ENCODE measurements at regions not wholly inside any gene's neighbourhood (a gene's known extent, or its start where the extent isn't known, plus 50 kb on each side); places are given as distances from the start of the nearest gene placed in this dataset.

DNA sequence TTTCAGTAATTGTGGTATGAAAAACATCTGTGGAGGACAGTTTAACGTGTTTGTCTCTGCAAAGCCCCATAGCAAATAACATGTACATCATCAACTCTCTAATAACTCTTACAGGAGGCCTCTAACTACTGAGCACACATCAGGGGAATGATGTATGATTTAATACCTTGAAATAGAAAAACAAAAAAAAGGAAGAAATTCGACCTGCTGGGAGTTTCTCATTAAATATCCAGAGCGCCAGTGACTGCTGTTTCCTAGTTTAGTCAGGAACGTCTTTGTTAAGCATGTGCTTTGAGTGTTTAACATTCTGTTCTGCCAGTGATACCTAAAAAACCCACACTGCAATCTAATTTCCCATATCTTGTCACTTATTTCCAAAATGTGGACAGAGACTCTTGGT lies 235.4 kb downstream of the PCDH20 start:
- no peak for DNase-seq
- Histone ChIP-seq H3K27ac (ENCODE audit: low read depth in 2 of 2, low read length in 1 of 2) (no peak overlapping the region), H3K36me3 (replicated peaks in 1 of 2; ENCODE audit: control insufficient read depth in 1 of 2, insufficient read depth in 2 of 2, low read length in 1 of 2) (no peaks in the 10 kb centered on the region), H3K27me3 (ENCODE audit: insufficient read depth) (no peaks in the 10 kb centered on the region), H2AFZ (ENCODE audit: low read depth) (no peak overlapping the region), H4K20me1 (ENCODE audit: insufficient read depth) (no peaks in the 10 kb centered on the region), H3F3A (replicated peaks; ENCODE audit: insufficient read depth) (no peaks in the 10 kb centered on the region), H3K9me2 (no peaks in the 10 kb centered on the region), H3K4me3 (ENCODE audit: low read depth in 2 of 2, low read length in 1 of 2) (no peak overlapping the region), H3K9ac (no peak overlapping the region), H3K4me2 (no peak overlapping the region), H3K4me1 (ENCODE audit: control insufficient read depth in 1 of 2, insufficient read depth in 2 of 2, low read depth in 1 of 2, low read length in 1 of 2) (no peaks in the 10 kb centered on the region), H3K79me2 (ENCODE audit: insufficient read depth) (no peaks in the 10 kb centered on the region), H3K9me3 (no peaks in the 10 kb centered on the region)
- TF ChIP-seq, protein P1, sequence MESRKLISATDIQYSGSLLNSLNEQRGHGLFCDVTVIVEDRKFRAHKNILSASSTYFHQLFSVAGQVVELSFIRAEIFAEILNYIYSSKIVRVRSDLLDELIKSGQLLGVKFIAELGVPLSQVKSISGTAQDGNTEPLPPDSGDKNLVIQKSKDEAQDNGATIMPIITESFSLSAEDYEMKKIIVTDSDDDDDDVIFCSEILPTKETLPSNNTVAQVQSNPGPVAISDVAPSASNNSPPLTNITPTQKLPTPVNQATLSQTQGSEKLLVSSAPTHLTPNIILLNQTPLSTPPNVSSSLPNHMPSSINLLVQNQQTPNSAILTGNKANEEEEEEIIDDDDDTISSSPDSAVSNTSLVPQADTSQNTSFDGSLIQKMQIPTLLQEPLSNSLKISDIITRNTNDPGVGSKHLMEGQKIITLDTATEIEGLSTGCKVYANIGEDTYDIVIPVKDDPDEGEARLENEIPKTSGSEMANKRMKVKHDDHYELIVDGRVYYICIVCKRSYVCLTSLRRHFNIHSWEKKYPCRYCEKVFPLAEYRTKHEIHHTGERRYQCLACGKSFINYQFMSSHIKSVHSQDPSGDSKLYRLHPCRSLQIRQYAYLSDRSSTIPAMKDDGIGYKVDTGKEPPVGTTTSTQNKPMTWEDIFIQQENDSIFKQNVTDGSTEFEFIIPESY (IDR thresholded peaks at IDR 0.05; ENCODE audit: borderline replicate concordance, low read depth), result no peak
- no peak for TF ChIP-seq POLR2AphosphoS5 (IDR thresholded peaks at IDR 0.05; ENCODE audit: low read depth, low read length)
- TF ChIP-seq TEAD4 (IDR thresholded peaks at IDR 0.05; ENCODE audit: borderline replicate concordance, insufficient read depth), result no peak
- TF ChIP-seq, protein P2, sequence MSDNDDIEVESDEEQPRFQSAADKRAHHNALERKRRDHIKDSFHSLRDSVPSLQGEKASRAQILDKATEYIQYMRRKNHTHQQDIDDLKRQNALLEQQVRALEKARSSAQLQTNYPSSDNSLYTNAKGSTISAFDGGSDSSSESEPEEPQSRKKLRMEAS (IDR thresholded peaks at IDR 0.05; ENCODE audit: low read depth), result no peak
- no peak for TF ChIP-seq SIN3A (IDR thresholded peaks at IDR 0.05; ENCODE audit: borderline replicate concordance, low read depth, low read length)
- no peak for TF ChIP-seq MEF2A (IDR thresholded peaks at IDR 0.05; ENCODE audit: borderline replicate concordance, low read depth)
- 26% methylated on average over 4 of the region's 4 CpGs for WGBS (ENCODE audit: low lambda C conversion rate)
- ChIA-PET CTCF (no interaction called here), POLR2A (no interaction called here)

DNA sequence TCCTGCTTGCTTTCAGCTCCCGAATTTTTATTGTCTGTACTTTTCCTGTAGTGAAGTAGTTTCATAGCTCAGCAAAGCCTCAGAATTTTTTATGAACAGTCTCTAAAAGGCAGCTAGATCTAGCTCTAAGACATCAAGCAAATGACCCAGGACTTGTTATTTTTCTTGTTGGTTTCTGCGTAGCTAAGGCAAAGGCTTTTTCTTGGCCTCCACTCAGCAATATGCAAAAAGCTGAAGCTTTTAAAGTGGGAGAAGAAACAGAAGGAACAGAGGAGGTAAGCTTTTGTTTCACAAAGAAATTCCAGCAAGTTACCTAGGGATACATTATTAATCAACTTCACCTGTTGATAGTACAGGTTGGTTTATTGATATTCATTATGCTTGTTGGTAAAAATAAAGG lies 235.9 kb downstream of the PCDH20 start:
- H3K27me3 ChIP-seq (ENCODE audit: insufficient read depth), result no peaks in the 10 kb centered on the region
- no peak overlapping the region for H3K4me2 ChIP-seq
- no peaks in the 10 kb centered on the region for H3K79me2 ChIP-seq (ENCODE audit: insufficient read depth)
- H3K9me3 ChIP-seq, result no peaks in the 10 kb centered on the region
- no peak for DNase-seq
- POLR2A ChIA-PET, result no interaction called here
- no peak overlapping the region for H2AFZ ChIP-seq (ENCODE audit: low read depth)
- no peaks in the 10 kb centered on the region for H4K20me1 ChIP-seq (ENCODE audit: insufficient read depth)
- CTCF ChIA-PET, result no interaction called here
- no peak overlapping the region for H3K4me3 ChIP-seq (ENCODE audit: low read depth in 2 of 2, low read length in 1 of 2)
- 60% methylated on average over 2 of the region's 2 CpGs for WGBS (ENCODE audit: low lambda C conversion rate)
- no peak overlapping the region for H3K27ac ChIP-seq (ENCODE audit: low read depth in 2 of 2, low read length in 1 of 2)
- no peaks in the 10 kb centered on the region for H3K36me3 ChIP-seq (replicated peaks in 1 of 2; ENCODE audit: control insufficient read depth in 1 of 2, insufficient read depth in 2 of 2, low read length in 1 of 2)
- no peaks in the 10 kb centered on the region for H3K9me2 ChIP-seq
- H3K4me1 ChIP-seq (ENCODE audit: control insufficient read depth in 1 of 2, insufficient read depth in 2 of 2, low read depth in 1 of 2, low read length in 1 of 2), result no peaks in the 10 kb centered on the region
- no peaks in the 10 kb centered on the region for H3F3A ChIP-seq (replicated peaks; ENCODE audit: insufficient read depth)
- no peak overlapping the region for H3K9ac ChIP-seq
- TF ChIP-seq RAD21 (IDR thresholded peaks at IDR 0.05; ENCODE audit: low read length) (no peak), MXI1 (IDR thresholded peaks at IDR 0.05; ENCODE audit: low read depth, low read length) (no peak), FOXJ3 (CRISPR knock-in tag; IDR thresholded peaks at IDR 0.05) (no peak), GABPA (IDR thresholded peaks at IDR 0.05; ENCODE audit: low read depth) (no peak), YY1 (IDR thresholded peaks at IDR 0.05; ENCODE audit: low read depth) (no peak), EZH2phosphoT487 (IDR thresholded peaks at IDR 0.05; ENCODE audit: borderline replicate concordance, low read depth) (no peak), SMC3 (IDR thresholded peaks at IDR 0.05; ENCODE audit: low read depth, low read length) (no peak), ELF1 (IDR thresholded peaks at IDR 0.05) (no peak), TAF1 (IDR thresholded peaks at IDR 0.05; ENCODE audit: borderline replicate concordance, low read depth, low read length) (no peak), RFX5 (IDR thresholded peaks at IDR 0.05; ENCODE audit: low read length) (no peak), EP300 (IDR thresholded peaks at IDR 0.05; ENCODE audit: borderline replicate concordance in 1 of 2, low read depth in 1 of 2, low read length in 1 of 2) (no peak), GATA2 (CRISPR knock-in tag; IDR thresholded peaks at IDR 0.05) (no peak), FOXM1 (IDR thresholded peaks at IDR 0.05; ENCODE audit: low read depth) (no peak)
- TF ChIP-seq, protein P3, sequence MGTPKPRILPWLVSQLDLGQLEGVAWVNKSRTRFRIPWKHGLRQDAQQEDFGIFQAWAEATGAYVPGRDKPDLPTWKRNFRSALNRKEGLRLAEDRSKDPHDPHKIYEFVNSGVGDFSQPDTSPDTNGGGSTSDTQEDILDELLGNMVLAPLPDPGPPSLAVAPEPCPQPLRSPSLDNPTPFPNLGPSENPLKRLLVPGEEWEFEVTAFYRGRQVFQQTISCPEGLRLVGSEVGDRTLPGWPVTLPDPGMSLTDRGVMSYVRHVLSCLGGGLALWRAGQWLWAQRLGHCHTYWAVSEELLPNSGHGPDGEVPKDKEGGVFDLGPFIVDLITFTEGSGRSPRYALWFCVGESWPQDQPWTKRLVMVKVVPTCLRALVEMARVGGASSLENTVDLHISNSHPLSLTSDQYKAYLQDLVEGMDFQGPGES (IDR thresholded peaks at IDR 0.05; ENCODE audit: low read depth, low read length), result no peak
- TF ChIP-seq, protein P1 (IDR thresholded peaks at IDR 0.05; ENCODE audit: borderline replicate concordance, low read depth), result no peak
- TF ChIP-seq, protein P2 (IDR thresholded peaks at IDR 0.05; ENCODE audit: low read depth), result no peak

All from SK-N-SH (cell line).